ENCODE measurements at regions not wholly inside any gene's neighbourhood (a gene's known extent, or its start where the extent isn't known, plus 50 kb on each side); places are given as distances from the start of the nearest gene placed in this dataset.

- TF ChIP-seq ZNF274 (IDR thresholded peaks at IDR 0.05; ENCODE audit: low read depth, low read length) (no peak), YY1 (IDR thresholded peaks at IDR 0.05; ENCODE audit: insufficient read depth, insufficient read length) (no peak)
These were observed 679.3 kb downstream of the BCL11B start for GRCh38 chr14:98592611-98593170.
